SK-N-MC (cell line): ENCODE measurements at regions not wholly inside any gene's neighbourhood (a gene's known extent, or its start where the extent isn't known, plus 50 kb on each side); places are given as distances from the start of the nearest gene placed in this dataset.
"Not testable (repeated sequence)": the region's sequence is repeated elsewhere in the genome, so short reads cannot be mapped to it uniquely, and the experiment has no call there.

ENCODE experiments used
- EZH2 ChIP-seq: fragments of 200-600 bp; sonication (generic); IDR thresholded peaks from one replicate; pipeline ENCODE4 v1.6.1; 2017; ENCODE audit warnings: antibody characterized with exemption
- FOXP2 ChIP-seq: optimal IDR thresholded peaks from 2 replicates; pipeline ENCODE3; 2011; ENCODE audit warnings: mild to moderate bottlenecking, moderate library complexity; ENCODE audit not compliant: insufficient read depth; ENCODE audit errors: extremely low read length, control extremely low read depth
- POLR2AphosphoS5 ChIP-seq: IDR thresholded peaks from 2 replicates; pipeline ENCODE4 v1.6.1; 2012; ENCODE audit warnings: mild to moderate bottlenecking, low read depth, low read length, borderline replicate concordance

DNA sequence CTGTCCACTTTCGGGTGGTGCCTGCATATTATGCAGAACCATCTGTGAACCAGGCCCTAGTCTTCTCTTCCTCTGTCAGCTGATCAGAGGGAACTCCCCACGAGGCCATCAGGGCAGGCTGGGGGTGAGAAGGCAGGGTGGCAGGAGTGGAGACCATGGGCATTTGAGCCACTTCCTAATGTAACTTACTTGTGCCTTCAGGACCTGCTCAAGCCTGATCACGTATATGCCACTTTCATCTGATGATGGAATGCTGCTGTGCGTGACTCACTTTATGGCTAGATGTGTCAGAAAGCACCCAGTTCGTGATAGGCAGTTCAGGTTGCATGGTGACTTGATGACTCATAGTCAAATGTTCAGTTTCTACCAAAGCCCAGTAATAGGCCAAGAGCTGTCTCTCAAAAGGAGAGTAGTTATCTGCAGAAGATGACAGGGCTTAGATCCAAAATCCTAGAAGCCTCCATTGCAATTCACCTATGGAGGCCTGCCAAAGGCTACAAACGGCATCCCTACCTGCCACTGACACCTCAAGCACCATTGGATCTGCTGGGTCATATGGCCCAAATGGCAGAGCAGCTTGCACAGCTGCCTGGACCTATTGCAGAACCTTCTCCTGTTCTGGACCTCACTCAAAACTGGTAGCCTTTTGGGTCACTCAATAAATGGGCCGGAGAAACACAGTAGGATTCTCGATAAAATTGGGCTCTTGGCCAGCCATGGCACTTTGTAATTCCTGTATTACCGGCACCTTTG lies 197.7 kb upstream of the PROK2 start:
- not testable (repeated sequence) for TF ChIP-seq EZH2, POLR2AphosphoS5, FOXP2
